Right forelimb (tissue), 1 donor: ENCODE measurements at regions not wholly inside any gene's neighbourhood (a gene's known extent, or its start where the extent isn't known, plus 50 kb on each side); places are given as distances from the start of the nearest gene placed in this dataset.

Experiments used
- DNase-seq: peaks from one replicate; pipeline ENCODE4 v3.0.0-alpha.2; 2018

GRCh38 chr13:111559612-111560403 is 239.4 kb downstream of the TEX29 start:
- no peak for DNase-seq

DNA sequence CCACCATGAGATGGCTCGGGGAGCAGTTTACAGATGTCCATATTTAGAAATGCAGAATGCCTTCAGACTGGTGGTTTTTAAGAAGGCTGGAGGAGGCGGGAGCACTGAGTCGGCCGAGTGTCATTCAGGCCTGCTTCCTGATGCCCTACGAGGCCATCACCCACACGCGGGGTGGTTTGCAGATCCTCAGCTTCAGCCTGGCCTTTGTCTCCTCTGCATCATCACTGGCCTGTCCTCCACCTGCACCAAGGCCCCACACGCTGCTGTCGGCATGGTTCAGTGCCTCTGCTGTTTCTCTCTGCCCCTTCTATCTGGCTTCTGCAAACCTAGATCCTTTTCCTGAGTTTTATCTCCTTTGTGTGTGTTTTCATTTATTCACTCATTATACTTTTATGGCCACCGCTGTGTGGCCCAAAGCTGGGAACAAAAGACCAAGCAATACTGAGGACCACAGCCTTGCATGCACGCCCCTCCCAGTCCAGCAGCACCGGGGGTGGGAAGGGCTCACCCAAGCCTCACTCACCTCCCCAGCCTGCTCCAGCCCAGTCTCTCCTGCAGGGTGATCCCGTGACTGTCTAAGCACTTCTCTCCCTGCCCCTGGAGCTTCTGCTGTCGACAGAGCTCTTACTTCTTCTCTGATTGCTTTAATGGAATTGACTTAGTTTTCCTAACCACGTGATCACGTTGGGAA is 240.8 kb downstream of the TEX29 start:
- DNase-seq, result no peak

DNA sequence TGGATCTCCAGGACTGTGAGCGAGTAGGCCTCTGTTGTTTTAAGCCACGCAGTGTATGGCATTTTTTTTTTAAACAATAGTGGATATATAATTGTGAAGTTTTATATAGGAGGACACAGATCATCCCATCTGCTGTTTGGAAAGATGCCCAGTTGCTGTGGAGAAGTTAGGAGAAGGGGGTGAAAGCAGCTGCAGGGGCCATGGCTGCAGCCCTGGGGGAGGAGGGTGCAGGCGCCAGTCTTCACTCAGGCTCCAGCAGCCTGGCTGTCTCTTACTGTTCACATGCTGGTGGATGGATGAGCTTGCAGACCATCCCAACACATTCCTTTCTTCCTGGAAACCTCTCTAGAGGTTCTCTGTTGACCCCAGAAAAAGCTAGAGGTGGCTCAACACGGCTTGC is 242.3 kb downstream of the TEX29 start:
- DNase-seq, result no peak

- DNase-seq, result no peak
Measured at GRCh38 chr13:111564606-111565005, 244.2 kb downstream of the TEX29 start.

- no peak for DNase-seq
Measured at GRCh38 chr13:111565400-111565799, 245.0 kb downstream of the TEX29 start.

GRCh38 chr13:111566567-111566966 is 246.1 kb downstream of the TEX29 start:
- no peak for DNase-seq

- no peak for DNase-seq
Measured at GRCh38 chr13:111567637-111568036, 247.2 kb downstream of the TEX29 start.

- DNase-seq, result no peak
Measured at GRCh38 chr13:111568290-111568689, 247.8 kb downstream of the TEX29 start.

- no peak for DNase-seq
Measured at GRCh38 chr13:111570911-111571310, 250.5 kb downstream of the TEX29 start.

- no peak for DNase-seq
Measured at GRCh38 chr13:111572956-111573761, 252.7 kb downstream of the TEX29 start.

GRCh38 chr13:111573801-111574200 is 253.4 kb downstream of the TEX29 start:
- no peak for DNase-seq

GRCh38 chr13:111575276-111575675 is 254.8 kb downstream of the TEX29 start:
- no peak for DNase-seq

DNA sequence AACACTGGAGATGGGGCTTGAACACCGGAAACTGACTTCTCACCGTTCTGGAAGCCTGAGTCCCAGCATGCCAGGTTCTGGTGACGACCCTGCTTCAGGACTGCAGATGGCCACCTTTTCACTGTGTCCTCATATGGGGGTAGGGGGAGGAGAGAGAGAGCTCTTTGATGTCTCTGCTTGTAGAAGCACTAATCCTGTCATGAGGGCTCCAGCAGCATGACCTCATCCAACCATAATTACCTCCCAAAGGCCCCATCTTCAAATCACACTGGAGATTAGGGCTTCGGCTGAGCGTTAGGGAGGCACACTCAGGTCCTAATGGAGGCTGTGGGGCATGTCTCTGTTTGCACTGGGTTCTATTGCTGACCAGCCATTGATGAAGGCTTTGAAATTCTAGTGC is 255.3 kb downstream of the TEX29 start:
- no peak for DNase-seq

DNA sequence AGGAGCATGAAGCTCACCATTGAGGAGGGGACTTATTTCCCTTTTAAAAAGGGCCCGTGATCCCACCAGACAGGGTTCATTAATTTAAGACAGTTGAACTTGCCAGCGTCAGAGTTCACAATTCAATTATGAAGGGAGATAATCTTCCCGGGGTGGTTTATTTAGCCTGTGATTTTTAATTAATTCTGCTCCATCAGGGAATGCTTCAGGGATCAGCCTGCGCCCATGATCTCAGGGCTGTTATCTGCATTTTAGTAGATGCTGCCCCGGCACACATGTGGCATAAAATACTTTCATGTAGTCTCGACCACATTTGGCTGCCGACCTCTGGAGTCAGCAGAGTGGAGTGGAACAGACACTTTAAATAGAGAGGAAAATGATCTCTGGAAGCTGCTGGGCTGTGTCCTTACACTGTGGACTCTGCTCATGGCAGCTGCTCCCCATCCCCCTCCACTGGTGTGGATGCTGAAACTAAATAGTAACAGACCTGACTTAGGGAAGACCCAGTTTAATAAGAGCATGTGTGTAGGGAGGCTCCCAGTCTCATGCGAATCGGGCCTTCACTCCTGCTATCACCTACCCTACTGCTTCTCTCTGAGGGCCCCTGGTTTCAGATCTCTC is 256.9 kb downstream of the TEX29 start:
- no peak for DNase-seq

DNA sequence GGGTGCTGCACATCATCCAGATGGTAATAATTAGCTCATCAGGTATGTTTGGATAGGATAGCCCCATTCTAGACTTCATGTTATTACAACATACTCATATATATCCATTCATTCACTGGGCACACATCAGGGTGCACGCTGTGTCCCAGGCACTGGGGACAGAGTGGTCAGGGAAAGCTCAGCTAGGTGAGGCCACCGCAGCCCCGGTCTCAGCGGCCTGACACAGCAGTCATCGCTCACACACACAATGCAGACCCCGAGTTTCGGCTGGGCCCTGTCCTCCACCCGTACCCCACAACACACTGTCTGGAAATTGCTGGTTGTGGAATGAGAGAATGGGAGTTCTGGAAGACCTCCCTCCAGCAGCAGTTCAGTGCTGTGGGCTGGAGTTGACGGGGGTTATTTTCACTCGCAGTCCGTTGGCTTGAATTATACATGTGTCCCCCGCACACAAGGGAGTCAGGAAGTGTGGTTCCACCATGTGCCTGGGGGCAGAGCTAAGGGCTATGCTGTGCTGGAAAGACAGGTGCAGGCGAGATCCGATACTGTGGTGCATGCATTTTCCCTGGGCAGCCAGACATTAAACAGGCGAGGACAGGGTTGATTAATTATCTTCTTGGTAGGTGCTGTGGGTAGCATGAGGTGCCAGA is 257.6 kb downstream of the TEX29 start:
- DNase-seq, result no peak

DNA sequence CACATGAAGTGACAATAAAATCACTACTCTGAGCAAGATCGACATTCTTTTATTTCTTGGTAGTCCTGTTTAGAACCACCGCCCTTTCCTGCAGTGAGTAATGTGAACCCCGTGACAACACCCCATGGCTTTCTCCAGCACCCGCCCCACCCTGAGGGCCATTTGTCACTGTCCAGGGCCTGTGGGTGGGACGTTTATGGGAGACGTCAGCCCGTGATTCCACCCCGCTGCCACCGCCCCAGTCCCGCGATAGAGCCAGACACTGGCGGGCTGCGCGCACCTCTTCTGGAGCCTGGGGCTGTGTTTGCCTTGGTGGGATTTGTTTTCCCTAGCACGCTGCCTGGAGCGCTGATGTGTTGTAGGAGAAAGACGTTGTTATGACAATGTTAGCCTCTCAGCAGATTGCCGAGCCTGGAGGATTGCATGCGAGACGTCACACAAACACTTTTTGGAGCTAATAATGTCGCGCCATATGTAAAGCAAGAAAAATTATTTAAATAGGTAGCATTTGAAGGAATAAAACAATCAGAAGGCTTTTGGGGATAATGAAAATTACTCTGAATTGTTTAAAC is 263.7 kb downstream of the TEX29 start:
- no peak for DNase-seq

DNA sequence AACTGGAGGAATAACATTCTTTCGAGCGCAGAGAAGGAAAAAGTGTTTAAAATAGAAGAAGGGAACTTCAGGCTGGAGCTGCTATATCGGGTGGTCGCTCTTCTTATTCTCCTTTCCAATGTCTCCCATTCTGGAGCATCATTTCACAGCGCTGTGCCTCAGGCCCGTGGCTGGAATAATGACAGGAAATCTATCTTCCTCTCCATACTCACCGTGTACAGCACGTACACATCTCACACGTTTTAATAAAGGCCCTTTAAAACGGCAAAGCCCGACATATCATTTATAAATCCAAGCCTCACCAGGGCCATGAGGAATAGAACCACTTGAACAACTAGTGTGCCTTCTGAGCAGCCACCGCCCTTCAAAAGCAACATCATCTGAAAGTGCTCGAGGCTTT is 264.4 kb downstream of the TEX29 start:
- no peak for DNase-seq

- no peak for DNase-seq
Measured at GRCh38 chr13:111586291-111586690, 265.8 kb downstream of the TEX29 start.

DNA sequence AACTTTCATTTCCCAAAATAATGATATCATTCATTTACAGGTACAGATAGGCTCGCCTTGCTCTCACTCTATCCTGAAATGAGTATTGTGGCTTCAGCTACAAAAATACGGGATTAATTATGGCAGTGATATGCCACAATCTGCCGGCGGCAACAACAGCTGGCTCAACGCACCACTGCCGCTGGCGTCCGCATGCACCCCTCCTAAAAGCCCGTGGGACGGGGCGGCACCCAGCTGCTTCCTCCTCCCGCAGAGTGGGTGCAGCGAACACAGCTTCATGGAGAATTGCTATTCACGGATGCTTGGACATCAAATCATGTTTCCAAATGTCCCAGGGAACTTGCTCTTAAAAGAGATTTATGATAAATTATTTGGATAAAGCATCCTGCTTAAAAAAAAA is 266.8 kb downstream of the TEX29 start:
- no peak for DNase-seq

- no peak for DNase-seq
Measured at GRCh38 chr13:111589321-111589720, 268.9 kb downstream of the TEX29 start.

DNA sequence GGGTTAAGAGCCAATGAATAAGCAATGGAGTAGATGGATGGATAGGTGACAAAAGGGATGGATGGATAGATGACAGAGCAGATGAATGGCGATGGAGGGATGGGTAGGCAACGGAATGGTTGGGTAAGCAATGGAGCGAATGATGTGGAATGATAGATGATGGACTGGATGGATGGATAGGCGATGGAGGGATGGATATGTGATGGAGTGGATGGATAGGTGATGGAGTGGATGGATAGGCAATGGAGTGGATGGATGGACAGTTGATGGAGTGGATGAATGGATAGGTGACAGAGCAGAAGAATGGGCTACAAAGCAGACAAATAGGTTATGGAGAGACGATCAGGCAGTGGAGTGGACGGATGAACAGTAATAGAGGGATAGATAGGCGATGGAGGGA is 269.6 kb downstream of the TEX29 start:
- no peak for DNase-seq

- DNase-seq, result no peak
Measured at GRCh38 chr13:111590796-111591195, 270.4 kb downstream of the TEX29 start.
